ENCODE measurements at regions not wholly inside any gene's neighbourhood (a gene's known extent, or its start where the extent isn't known, plus 50 kb on each side); places are given as distances from the start of the nearest gene placed in this dataset.

DNA sequence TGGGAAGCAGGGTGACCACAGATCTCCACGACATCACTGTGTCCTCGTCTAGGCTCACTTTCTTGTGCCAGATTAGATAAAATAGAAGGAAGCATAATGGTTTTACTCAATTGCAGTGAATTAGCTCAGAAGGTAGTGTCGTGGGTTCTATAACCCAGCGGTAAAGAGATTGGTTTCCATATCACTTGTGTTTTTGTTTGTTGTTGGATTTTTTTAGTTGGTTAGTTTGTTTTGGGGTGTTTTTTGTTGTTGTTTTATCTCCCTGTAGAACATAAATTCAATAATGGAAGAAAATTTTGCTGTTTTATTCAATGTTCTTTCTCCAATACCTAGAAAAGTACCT is 85.9 kb upstream of the PRSS16 start (continued):
- TF ChIP-seq, protein P1, sequence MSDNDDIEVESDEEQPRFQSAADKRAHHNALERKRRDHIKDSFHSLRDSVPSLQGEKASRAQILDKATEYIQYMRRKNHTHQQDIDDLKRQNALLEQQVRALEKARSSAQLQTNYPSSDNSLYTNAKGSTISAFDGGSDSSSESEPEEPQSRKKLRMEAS (IDR thresholded peaks at IDR 0.05; ENCODE audit: low read depth), result no peak
- TF ChIP-seq GABPA (IDR thresholded peaks at IDR 0.05; ENCODE audit: low read depth), result no peak
- TF ChIP-seq TAF1 (IDR thresholded peaks at IDR 0.05; ENCODE audit: borderline replicate concordance, low read depth, low read length), result no peak

DNA sequence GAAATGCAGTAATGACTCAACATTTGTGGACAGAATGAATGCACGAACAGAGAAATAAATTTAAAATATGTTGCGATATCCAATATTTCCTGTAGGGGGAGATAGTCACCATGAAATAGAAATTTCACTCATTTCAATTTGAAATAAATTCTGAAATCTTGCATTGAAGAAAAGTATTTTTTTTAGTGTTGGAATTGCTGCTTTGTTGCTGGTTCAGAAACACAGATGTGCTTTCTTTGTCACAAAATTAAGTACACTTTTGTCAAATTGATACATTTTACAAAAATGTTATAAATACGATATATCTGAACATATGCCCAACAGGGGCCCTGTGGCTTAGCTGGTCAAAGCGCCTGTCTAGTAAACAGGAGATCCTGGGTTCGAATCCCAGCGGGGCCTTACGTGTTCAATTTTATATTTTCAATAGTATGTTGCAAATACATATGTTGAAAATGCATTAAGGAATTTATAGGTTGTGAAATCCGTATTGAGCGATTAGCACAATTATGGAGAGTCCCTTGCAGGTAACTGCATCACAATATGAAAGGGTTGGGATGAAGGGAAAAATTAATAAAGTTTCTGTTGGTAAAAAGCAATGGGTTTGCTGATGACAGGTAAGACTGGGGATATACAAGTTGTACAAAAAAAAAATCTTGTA is 85.4 kb upstream of the PRSS16 start:
- H3K4me3 ChIP-seq (ENCODE audit: low read depth in 2 of 2, low read length in 1 of 2), result no peak overlapping the region; a peak in 1 of 4 replicates
- WGBS (ENCODE audit: low lambda C conversion rate), result 4% methylated on average over 9 of the region's 9 CpGs
- no peaks in the 10 kb centered on the region; a peak in 1 of 4 replicates for H3K4me1 ChIP-seq (ENCODE audit: control insufficient read depth in 1 of 2, insufficient read depth in 2 of 2, low read depth in 1 of 2, low read length in 1 of 2)
- H3K9me2 ChIP-seq, result no peaks in the 10 kb centered on the region
- DNase-seq, result peak; percentile 34
- no peak overlapping the region for H3K27ac ChIP-seq (ENCODE audit: low read depth in 2 of 2, low read length in 1 of 2)
- no peak overlapping the region for H3K9ac ChIP-seq
- H3K79me2 ChIP-seq (ENCODE audit: insufficient read depth), result no peaks in the 10 kb centered on the region
- no peak overlapping the region for H3K4me2 ChIP-seq
- H2AFZ ChIP-seq (ENCODE audit: low read depth), result no peak overlapping the region
- no peaks in the 10 kb centered on the region for H4K20me1 ChIP-seq (ENCODE audit: insufficient read depth)
- H3K9me3 ChIP-seq, result no peaks in the 10 kb centered on the region
- ChIA-PET CTCF (interaction anchor here (0.5 to 4.3 kb wide), 15 partner anchors 8 to 855 kb away, joined by 3 to 25 read pairs (median 4); no protein-coding TSS in a partner anchor), POLR2A (no interaction called here)
- TF ChIP-seq, protein P2, sequence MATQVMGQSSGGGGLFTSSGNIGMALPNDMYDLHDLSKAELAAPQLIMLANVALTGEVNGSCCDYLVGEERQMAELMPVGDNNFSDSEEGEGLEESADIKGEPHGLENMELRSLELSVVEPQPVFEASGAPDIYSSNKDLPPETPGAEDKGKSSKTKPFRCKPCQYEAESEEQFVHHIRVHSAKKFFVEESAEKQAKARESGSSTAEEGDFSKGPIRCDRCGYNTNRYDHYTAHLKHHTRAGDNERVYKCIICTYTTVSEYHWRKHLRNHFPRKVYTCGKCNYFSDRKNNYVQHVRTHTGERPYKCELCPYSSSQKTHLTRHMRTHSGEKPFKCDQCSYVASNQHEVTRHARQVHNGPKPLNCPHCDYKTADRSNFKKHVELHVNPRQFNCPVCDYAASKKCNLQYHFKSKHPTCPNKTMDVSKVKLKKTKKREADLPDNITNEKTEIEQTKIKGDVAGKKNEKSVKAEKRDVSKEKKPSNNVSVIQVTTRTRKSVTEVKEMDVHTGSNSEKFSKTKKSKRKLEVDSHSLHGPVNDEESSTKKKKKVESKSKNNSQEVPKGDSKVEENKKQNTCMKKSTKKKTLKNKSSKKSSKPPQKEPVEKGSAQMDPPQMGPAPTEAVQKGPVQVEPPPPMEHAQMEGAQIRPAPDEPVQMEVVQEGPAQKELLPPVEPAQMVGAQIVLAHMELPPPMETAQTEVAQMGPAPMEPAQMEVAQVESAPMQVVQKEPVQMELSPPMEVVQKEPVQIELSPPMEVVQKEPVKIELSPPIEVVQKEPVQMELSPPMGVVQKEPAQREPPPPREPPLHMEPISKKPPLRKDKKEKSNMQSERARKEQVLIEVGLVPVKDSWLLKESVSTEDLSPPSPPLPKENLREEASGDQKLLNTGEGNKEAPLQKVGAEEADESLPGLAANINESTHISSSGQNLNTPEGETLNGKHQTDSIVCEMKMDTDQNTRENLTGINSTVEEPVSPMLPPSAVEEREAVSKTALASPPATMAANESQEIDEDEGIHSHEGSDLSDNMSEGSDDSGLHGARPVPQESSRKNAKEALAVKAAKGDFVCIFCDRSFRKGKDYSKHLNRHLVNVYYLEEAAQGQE (IDR thresholded peaks at IDR 0.05; ENCODE audit: low read depth, low read length), result no peak
- TF ChIP-seq RAD21 (IDR thresholded peaks at IDR 0.05; ENCODE audit: low read length) (peak; percentile 71), POLR2AphosphoS5 (IDR thresholded peaks at IDR 0.05; ENCODE audit: low read depth, low read length) (no peak), SMC3 (IDR thresholded peaks at IDR 0.05; ENCODE audit: low read depth, low read length) (0 out of 2 replicates have a peak, but pooled peaks have one; percentile 2), TEAD4 (IDR thresholded peaks at IDR 0.05; ENCODE audit: borderline replicate concordance, insufficient read depth) (peak; percentile 62; the same call in 1 of the 2 replicates), FOSL2 (IDR thresholded peaks at IDR 0.05; ENCODE audit: borderline replicate concordance, low read depth) (peak; percentile 36), TCF12 (IDR thresholded peaks at IDR 0.05) (0 out of 2 replicates have a peak, but pooled peaks have one; percentile 13)
- TF ChIP-seq, protein P3, sequence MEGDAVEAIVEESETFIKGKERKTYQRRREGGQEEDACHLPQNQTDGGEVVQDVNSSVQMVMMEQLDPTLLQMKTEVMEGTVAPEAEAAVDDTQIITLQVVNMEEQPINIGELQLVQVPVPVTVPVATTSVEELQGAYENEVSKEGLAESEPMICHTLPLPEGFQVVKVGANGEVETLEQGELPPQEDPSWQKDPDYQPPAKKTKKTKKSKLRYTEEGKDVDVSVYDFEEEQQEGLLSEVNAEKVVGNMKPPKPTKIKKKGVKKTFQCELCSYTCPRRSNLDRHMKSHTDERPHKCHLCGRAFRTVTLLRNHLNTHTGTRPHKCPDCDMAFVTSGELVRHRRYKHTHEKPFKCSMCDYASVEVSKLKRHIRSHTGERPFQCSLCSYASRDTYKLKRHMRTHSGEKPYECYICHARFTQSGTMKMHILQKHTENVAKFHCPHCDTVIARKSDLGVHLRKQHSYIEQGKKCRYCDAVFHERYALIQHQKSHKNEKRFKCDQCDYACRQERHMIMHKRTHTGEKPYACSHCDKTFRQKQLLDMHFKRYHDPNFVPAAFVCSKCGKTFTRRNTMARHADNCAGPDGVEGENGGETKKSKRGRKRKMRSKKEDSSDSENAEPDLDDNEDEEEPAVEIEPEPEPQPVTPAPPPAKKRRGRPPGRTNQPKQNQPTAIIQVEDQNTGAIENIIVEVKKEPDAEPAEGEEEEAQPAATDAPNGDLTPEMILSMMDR (IDR thresholded peaks at IDR 0.05), result peak; percentile 84
- no peaks in the 10 kb centered on the region for H3K36me3 ChIP-seq (replicated peaks in 1 of 2; ENCODE audit: control insufficient read depth in 1 of 2, insufficient read depth in 2 of 2, low read length in 1 of 2)
- peaks cover 5% of the 10 kb centered on the region for H3F3A ChIP-seq (replicated peaks; ENCODE audit: insufficient read depth)
- no peaks in the 10 kb centered on the region for H3K27me3 ChIP-seq (ENCODE audit: insufficient read depth)
